NT2/D1 (cell line): ENCODE measurements at regions not wholly inside any gene's neighbourhood (a gene's known extent, or its start where the extent isn't known, plus 50 kb on each side); places are given as distances from the start of the nearest gene placed in this dataset.

Experiments used
- DNase-seq: peaks from one replicate; pipeline ENCODE4 v3.0.0-alpha.2; 2011; ENCODE audit warnings: low read depth, low spot score
- H3K27me3 ChIP-seq: 2 replicates; pipeline ENCODE4 v1.6.0; 2011; ENCODE audit warnings: mild to moderate bottlenecking; ENCODE audit not compliant: insufficient read length, insufficient read depth
- H3K36me3 ChIP-seq: 2 replicates; pipeline ENCODE4 v1.6.1; 2011; ENCODE audit warnings: mild to moderate bottlenecking, low read length, mixed read lengths; ENCODE audit not compliant: insufficient read depth, insufficient read length
- H3K4me1 ChIP-seq: 2 replicates; pipeline ENCODE4 v1.5.1; 2011; ENCODE audit not compliant: insufficient read depth, insufficient read length
- H3K4me3 ChIP-seq: 2 replicates; pipeline ENCODE4 v1.5.1; 2011; ENCODE audit warnings: low read depth; ENCODE audit not compliant: insufficient read length
- H3K9ac ChIP-seq: 2 replicates; pipeline ENCODE4 v1.6.0; 2011; ENCODE audit warnings: low read depth; ENCODE audit not compliant: insufficient read length
- H3K9me3 ChIP-seq: 2 replicates; pipeline ENCODE4 v1.5.1; 2011; ENCODE audit warnings: mild to moderate bottlenecking, low read length; ENCODE audit not compliant: insufficient read depth
- SUZ12 ChIP-seq: IDR thresholded peaks from 2 replicates; pipeline ENCODE4 v1.6.1; 2011; ENCODE audit not compliant: insufficient read length, insufficient read depth; ENCODE audit errors: extremely low read depth
- YY1 ChIP-seq: IDR thresholded peaks from 2 replicates; pipeline ENCODE4 v1.6.1; 2011; ENCODE audit not compliant: insufficient read length, insufficient read depth
- ZNF274 ChIP-seq: IDR thresholded peaks from 2 replicates; pipeline ENCODE4 v1.6.1; 2011; ENCODE audit warnings: mild to moderate bottlenecking, low read depth, low read length

- H3K27me3 ChIP-seq = no peaks in the 10 kb centered on the region
- no peaks in the 10 kb centered on the region for H3K36me3 ChIP-seq
- H3K9me3 ChIP-seq = peaks cover 35% of the 10 kb centered on the region
- H3K4me3 ChIP-seq = no peak overlapping the region
- no peak overlapping the region for H3K9ac ChIP-seq
- no peaks in the 10 kb centered on the region for H3K4me1 ChIP-seq
- no peak for TF ChIP-seq SUZ12
- no peak for TF ChIP-seq YY1
- no peak for TF ChIP-seq ZNF274
- DNase-seq = no peak
These were observed 1499.6 kb upstream of the TMEM132C start for GRCh38 chr12:126767334-126767733.

DNA sequence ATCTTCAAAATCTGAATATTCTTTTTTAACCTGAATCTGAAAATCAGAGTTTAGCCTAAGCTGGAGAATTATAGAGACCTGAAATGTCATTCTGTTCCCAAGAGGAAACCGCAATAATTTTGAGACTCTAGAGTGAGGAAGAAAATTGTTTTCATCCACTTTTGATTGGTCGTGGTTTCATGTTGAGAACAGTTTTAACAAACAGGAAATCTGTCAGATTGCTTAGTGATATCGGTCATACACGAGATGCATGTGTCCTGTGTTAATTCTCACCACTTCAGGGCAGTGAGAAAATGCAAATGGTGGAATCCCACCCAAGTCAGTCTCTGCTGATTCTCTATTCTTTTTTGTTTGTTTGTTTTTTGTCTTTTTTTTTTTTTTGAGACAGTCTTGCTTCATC, 1498.5 kb upstream of the TMEM132C start:
- H3K36me3 ChIP-seq = no peaks in the 10 kb centered on the region
- no peaks in the 10 kb centered on the region for H3K4me1 ChIP-seq
- peaks cover 36% of the 10 kb centered on the region for H3K9me3 ChIP-seq
- no peak overlapping the region for H3K4me3 ChIP-seq
- H3K9ac ChIP-seq = no peak overlapping the region
- TF ChIP-seq YY1 = no peak
- DNase-seq = no peak
- no peaks in the 10 kb centered on the region for H3K27me3 ChIP-seq

DNA sequence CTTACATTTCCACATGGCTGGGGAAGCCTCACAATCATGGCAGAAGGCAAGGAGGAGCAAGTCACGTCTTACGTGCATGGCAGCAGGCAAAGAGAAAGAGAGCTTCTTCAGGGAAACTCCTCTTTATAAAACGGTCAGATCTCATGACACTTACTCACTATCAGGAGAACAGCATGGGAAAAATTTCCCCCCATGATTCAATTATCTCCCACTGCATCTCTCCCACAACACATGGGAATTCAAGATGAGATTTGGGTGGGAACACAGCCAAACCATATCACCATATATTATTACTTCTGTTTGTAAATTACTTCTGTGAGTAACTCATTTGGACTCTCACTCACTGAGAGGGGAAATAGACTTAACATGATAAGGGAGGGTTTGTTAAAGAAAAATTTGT, 1496.8 kb upstream of the TMEM132C start:
- DNase-seq = no peak
- Histone ChIP-seq H3K9ac (no peak overlapping the region), H3K9me3 (peaks cover 27% of the 10 kb centered on the region), H3K4me3 (no peak overlapping the region), H3K4me1 (no peaks in the 10 kb centered on the region), H3K36me3 (no peaks in the 10 kb centered on the region), H3K27me3 (no peaks in the 10 kb centered on the region)
- TF ChIP-seq YY1 (no peak), SUZ12 (no peak), ZNF274 (no peak)

GRCh38 chr12:126772171-126772864, 1494.7 kb upstream of the TMEM132C start:
- H3K4me3 ChIP-seq = no peak overlapping the region
- peaks cover 21% of the 10 kb centered on the region for H3K9me3 ChIP-seq
- no peaks in the 10 kb centered on the region for H3K36me3 ChIP-seq
- no peak overlapping the region for H3K9ac ChIP-seq
- no peaks in the 10 kb centered on the region for H3K4me1 ChIP-seq
- no peak for DNase-seq
- no peaks in the 10 kb centered on the region for H3K27me3 ChIP-seq
- TF ChIP-seq YY1 (no peak), ZNF274 (no peak), SUZ12 (no peak)

DNA sequence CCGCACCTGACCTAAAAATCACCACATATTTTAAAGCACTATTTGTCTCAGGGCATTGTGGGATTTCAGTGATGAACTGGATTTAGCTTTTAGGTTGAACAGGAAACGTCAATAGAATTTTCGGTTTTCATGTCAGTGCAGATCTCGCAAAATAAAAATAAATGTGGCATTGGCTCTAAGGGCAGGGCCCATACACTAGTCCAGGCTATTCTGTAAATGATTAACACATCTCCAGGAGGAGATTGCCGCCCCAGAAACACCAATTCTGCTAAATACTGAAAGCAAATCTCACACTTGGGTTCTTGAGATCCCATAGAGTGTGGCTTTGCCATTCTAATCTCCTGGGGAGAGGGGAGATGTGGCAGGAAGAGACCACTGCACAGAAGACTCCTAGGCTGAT, 1494.0 kb upstream of the TMEM132C start:
- Histone ChIP-seq H3K9ac (no peak overlapping the region), H3K27me3 (no peaks in the 10 kb centered on the region), H3K36me3 (no peaks in the 10 kb centered on the region), H3K4me3 (no peak overlapping the region), H3K4me1 (no peaks in the 10 kb centered on the region), H3K9me3 (peaks cover 20% of the 10 kb centered on the region)
- TF ChIP-seq SUZ12 (no peak), ZNF274 (no peak), YY1 (no peak)
- no peak for DNase-seq

GRCh38 chr12:126773491-126773890, 1493.5 kb upstream of the TMEM132C start:
- no peaks in the 10 kb centered on the region for H3K27me3 ChIP-seq
- peaks cover 20% of the 10 kb centered on the region for H3K9me3 ChIP-seq
- no peak overlapping the region for H3K9ac ChIP-seq
- no peak for DNase-seq
- no peak overlapping the region for H3K4me3 ChIP-seq
- no peaks in the 10 kb centered on the region for H3K4me1 ChIP-seq
- TF ChIP-seq YY1 (no peak), SUZ12 (no peak), ZNF274 (no peak)
- H3K36me3 ChIP-seq = no peaks in the 10 kb centered on the region

- Histone ChIP-seq H3K36me3 (no peaks in the 10 kb centered on the region), H3K9ac (no peak overlapping the region), H3K27me3 (no peaks in the 10 kb centered on the region), H3K4me1 (no peaks in the 10 kb centered on the region), H3K4me3 (no peak overlapping the region), H3K9me3 (peaks cover 20% of the 10 kb centered on the region)
- TF ChIP-seq ZNF274 (no peak), YY1 (no peak), SUZ12 (no peak)
- DNase-seq = no peak
These were observed 1490.8 kb upstream of the TMEM132C start for GRCh38 chr12:126776026-126776655.

DNA sequence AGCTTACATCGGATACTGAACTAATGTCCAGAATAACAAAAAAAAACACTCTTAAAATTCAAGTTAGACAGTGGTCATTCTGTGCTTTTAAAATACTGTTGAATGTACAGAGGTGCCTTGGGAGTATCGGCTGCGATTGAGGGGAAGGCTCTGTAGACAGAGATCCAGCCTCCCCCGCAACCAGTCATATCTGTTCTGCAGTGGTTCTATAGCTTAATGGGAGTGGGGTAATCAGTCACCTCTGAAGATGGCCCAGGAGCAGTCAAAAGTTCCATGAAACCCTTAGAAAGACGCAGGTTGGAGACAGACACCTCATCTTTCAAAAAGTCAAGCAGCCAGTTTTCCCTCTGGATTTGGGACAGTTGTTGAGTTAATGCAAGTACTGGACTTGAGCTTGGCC, 1486.6 kb upstream of the TMEM132C start:
- Histone ChIP-seq H3K9ac (no peak overlapping the region), H3K9me3 (no peaks in the 10 kb centered on the region), H3K4me1 (no peaks in the 10 kb centered on the region), H3K27me3 (no peaks in the 10 kb centered on the region), H3K36me3 (no peaks in the 10 kb centered on the region), H3K4me3 (no peak overlapping the region)
- no peak for DNase-seq
- TF ChIP-seq YY1 = no peak
- no peak for TF ChIP-seq ZNF274
- TF ChIP-seq SUZ12 = no peak
